Fibroblast of skin of right quadriceps (primary cell): ENCODE measurements at regions not wholly inside any gene's neighbourhood (a gene's known extent, or its start where the extent isn't known, plus 50 kb on each side); places are given as distances from the start of the nearest gene placed in this dataset.
"Not testable (repeated sequence)": the region's sequence is repeated elsewhere in the genome, so short reads cannot be mapped to it uniquely, and the experiment has no call there.

Source experiments
- DNase-seq: peaks from one replicate; pipeline ENCODE4 v3.0.0-alpha.2; 2013

- no peak for DNase-seq
Observed at GRCh38 chr9:118670011-118670953, 699.0 kb downstream of the BRINP1 start.

GRCh38 chr9:118674942-118675341, 694.3 kb downstream of the BRINP1 start:
- DNase-seq: no peak

GRCh38 chr9:118677936-118678653, 691.1 kb downstream of the BRINP1 start:
- DNase-seq: not testable (repeated sequence)

GRCh38 chr9:118686959-118687358, 682.3 kb downstream of the BRINP1 start:
- no peak for DNase-seq

GRCh38 chr9:118689280-118689679, 680.0 kb downstream of the BRINP1 start:
- DNase-seq: no peak

GRCh38 chr9:118692613-118693012, 676.6 kb downstream of the BRINP1 start:
- no peak for DNase-seq

- no peak for DNase-seq
Observed at GRCh38 chr9:118693645-118694044, 675.6 kb downstream of the BRINP1 start.

- DNase-seq: not testable (repeated sequence)
Observed at GRCh38 chr9:118695249-118695648, 674.0 kb downstream of the BRINP1 start.

- no peak for DNase-seq
Observed at GRCh38 chr9:118701985-118702384, 667.2 kb downstream of the BRINP1 start.

- no peak for DNase-seq
Observed at GRCh38 chr9:118711843-118712242, 657.4 kb downstream of the BRINP1 start.

- DNase-seq: no peak
Observed at GRCh38 chr9:118721276-118721675, 648.0 kb downstream of the BRINP1 start.

- DNase-seq: no peak
Observed at GRCh38 chr9:118721923-118722322, 647.3 kb downstream of the BRINP1 start.

- DNase-seq: no peak
Observed at GRCh38 chr9:118729981-118730380, 639.3 kb downstream of the BRINP1 start.

GRCh38 chr9:118732998-118733397, 636.2 kb downstream of the BRINP1 start:
- DNase-seq: no peak

- DNase-seq: no peak
Observed at GRCh38 chr9:118734696-118735095, 634.5 kb downstream of the BRINP1 start.

- DNase-seq: no peak
Observed at GRCh38 chr9:118736406-118736805, 632.8 kb downstream of the BRINP1 start.

GRCh38 chr9:118751077-118751847, 618.0 kb downstream of the BRINP1 start:
- no peak for DNase-seq

GRCh38 chr9:118751848-118752223, 617.4 kb downstream of the BRINP1 start:
- DNase-seq: no peak

GRCh38 chr9:118761016-118761790, 608.0 kb downstream of the BRINP1 start:
- no peak for DNase-seq

- no peak for DNase-seq
Observed at GRCh38 chr9:118767571-118767970, 601.7 kb downstream of the BRINP1 start.

- DNase-seq: no peak
Observed at GRCh38 chr9:118782790-118783463, 586.3 kb downstream of the BRINP1 start.

- no peak for DNase-seq
Observed at GRCh38 chr9:118784033-118784432, 585.2 kb downstream of the BRINP1 start.
